GM21447 (cell line): ENCODE measurements at regions not wholly inside any gene's neighbourhood (a gene's known extent, or its start where the extent isn't known, plus 50 kb on each side); places are given as distances from the start of the nearest gene placed in this dataset.

Experiments used
- ATAC-seq: cut with Tn5 transposase; IDR thresholded peaks from one replicate; pipeline ENCODE4 v1.9.1; 2021; ENCODE audit not compliant: unreplicated experiment

- ATAC-seq, result no peak
Measured at GRCh38 chrX:131764216-131764615, 220.3 kb downstream of the OR13H1 start.

GRCh38 chrX:131778269-131779218 is 234.7 kb downstream of the OR13H1 start:
- no peak for ATAC-seq

- ATAC-seq, result no peak
Measured at GRCh38 chrX:131779306-131779705, 235.4 kb downstream of the OR13H1 start.

- no peak for ATAC-seq
Measured at GRCh38 chrX:131779741-131780140, 235.9 kb downstream of the OR13H1 start.

DNA sequence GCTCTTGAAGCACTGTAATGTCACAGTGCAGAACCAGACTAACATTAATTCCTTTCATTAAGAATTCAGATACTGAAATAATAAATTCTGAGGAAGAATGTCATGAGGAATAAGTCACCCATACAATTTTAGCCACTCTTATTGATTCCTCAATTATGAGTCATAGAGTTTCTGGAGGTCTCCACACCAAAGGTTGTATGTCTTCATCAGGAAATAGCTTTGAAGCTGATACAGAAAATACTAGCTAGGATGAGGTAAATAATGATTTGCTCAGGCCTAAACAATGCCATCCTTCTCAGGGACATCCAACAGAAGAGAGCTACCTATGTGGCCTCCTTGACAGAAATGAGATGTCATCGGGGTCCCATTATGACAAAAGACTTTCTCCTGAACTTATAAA is 238.8 kb downstream of the OR13H1 start:
- no peak for ATAC-seq

GRCh38 chrX:131783555-131784308 is 239.4 kb upstream of the STK26 start:
- ATAC-seq, result no peak

DNA sequence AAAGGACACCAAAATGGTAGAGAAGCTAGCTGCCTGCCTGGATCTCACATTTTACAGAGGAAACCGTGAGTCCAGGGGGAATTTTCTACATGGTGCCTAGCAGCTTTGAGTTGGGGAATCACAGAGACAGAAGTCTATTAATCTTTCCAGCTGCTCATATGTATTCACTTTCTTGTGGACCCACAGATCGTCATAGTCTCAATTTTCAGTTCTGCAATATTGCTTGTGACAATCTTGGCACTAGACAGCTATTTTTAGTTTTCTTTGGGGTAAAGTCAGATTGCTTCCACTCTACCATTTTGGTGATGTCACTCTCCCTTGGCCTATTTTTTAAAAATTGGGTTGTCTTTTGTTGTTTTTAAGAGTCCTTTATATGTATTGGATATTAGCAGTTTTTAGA is 233.4 kb upstream of the STK26 start:
- ATAC-seq, result peak; percentile 80

- ATAC-seq, result no peak
Measured at GRCh38 chrX:131791608-131792355, 231.3 kb upstream of the STK26 start.

DNA sequence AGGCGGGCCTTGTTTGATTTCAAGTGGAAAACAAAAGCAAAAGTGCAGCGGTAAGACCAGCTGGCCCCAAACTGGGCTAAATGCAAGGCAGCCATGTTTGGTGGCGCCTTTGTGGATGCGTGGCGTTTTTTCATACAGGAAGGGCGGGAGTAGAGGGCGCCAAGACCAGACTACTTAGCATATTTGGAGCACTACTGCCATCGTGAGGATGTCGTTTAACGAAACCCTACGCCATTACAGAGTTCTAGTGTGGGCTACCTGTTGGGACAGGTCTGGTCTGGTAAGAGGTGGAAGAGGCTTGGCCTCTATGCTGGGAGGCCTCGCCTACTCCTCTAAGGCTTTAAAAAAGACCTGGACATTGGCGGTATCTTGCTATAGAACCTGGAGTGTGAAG is 230.7 kb upstream of the STK26 start:
- ATAC-seq, result no peak

- no peak for ATAC-seq
Measured at GRCh38 chrX:131792789-131793462, 230.2 kb upstream of the STK26 start.

DNA sequence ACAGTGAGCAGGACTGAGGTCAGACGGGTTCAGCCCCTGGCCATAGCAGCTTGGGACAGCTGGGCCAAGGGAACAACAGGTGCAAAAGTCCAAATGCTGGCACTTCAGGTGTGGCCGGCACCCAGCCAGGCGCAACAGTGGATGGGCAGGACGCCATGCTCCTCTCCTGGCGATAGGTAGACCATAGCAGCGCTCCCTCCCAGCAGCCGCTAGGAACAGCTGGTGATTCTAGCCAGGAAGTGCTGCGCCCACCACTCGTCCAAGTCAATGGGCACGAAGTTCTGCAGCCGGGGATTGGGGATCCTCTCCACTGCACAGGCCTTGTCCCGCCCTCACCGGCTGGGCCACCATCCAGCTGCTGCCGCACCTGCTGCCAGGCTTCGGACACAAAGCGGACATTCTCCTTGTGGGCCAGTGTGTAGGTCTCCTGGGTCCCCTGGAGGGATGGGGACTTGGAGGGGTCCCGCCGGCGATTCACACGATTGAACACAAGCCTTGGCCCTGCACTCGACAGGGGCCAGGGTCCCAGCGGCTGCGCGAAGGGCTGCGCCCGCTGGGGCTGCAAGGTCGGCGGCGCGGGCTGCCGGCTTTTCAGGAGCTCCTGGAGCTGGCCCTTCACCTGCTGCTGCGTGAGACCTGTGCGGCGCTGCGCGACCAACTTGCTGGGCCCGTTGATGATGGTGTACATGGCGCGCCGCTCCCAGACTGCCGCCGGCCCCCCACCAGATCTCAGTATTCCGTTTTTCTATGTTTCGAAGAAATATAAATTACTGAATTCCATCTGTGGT is 227.5 kb upstream of the STK26 start:
- no peak for ATAC-seq

DNA sequence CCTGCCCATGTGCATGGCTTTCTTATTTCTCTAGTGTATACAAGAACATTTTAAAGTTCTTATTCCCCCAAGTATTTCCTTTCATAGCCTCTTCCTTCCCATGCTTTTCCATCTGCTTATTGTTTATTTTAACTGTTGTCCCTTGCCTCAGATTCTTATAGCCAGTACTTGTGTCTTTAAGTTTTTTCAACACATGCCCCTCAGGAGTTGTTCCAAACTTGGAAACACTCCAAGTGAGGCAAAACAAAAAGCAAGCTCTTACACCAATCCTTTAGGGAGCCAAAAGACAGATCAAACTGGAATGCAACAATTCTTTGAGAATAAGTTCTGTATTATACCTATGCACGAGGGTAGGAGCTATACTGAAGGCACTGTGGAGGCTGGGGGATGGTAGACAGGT is 222.0 kb upstream of the STK26 start:
- no peak for ATAC-seq

- ATAC-seq, result no peak
Measured at GRCh38 chrX:131801911-131802310, 221.2 kb upstream of the STK26 start.

- ATAC-seq, result no peak
Measured at GRCh38 chrX:131802836-131803626, 220.1 kb upstream of the STK26 start.

- ATAC-seq, result peak; percentile 85
Measured at GRCh38 chrX:131812847-131813825, 210.0 kb upstream of the STK26 start.

DNA sequence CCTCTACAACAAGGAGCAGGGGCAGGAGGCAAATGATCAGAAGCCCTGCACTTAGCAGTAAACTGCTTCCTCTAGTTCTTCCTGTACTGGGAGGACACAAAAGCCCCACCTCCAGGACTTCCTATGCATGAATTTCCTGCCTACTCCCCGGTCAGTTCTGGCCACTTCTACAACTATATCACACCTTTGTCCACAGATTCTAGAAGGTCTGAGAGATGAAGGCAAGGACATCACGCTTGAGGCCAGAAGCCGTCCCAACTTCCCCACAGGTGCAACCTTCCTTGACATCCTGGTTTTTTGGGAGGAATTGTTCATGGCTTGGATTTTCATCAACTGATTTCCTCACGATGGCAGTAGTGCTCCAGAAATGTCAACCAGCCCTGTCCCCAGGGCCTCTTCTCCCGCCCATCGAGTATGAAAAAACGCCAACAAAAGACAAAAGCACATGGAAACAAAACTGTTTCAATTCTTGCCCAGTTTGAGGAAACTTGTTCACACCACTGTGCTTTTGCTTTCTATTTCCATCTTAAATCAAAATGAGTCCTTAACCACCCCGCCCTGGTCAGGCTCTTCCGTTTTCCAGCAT is 206.5 kb upstream of the STK26 start:
- peak; percentile 49 for ATAC-seq

DNA sequence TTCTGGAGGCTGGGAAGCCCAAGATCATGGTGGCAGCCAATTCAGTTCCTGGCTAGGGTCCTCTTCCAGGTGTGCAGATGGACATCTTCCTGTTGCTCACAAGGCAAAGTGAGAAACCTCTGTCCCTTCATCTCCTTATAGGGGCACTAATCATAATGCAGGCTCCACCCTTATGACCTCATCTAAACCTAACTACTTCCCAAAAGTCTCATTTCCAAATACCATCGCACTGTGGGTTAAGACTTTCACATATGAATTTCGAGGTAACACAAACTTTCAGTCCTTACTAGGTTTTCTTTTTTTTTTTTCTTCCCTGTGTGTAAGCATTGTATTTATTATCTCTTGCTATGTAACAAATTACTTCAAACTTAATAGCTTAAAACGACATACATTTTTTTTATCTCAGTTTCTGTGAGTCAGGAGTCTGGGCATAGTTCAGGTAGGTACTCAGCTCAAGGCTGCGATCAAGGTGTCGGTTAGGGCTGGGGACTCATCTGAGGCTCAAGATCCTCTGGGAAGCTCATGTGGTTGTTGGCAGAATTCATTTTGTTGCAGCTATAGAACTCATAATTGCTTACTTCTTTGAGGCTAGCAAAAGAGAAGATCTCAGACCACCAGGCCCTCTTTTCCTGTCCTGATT is 204.7 kb upstream of the STK26 start:
- ATAC-seq, result no peak
